DOHH2 (cell line): ENCODE measurements at regions not wholly inside any gene's neighbourhood (a gene's known extent, or its start where the extent isn't known, plus 50 kb on each side); places are given as distances from the start of the nearest gene placed in this dataset.

Experiments
- H3F3A ChIP-seq: fragments of 200-600 bp; sonication (generic), shearing (Covaris generic); 2 replicates; pipeline ENCODE4 v1.6.0; 2016; ENCODE audit warnings: antibody characterized with exemption, mild to moderate bottlenecking; ENCODE audit not compliant: control insufficient read depth, insufficient read depth
- H3K27ac ChIP-seq: fragments of 200-600 bp; sonication (generic); 2 replicates; pipeline ENCODE4 v1.5.1; 2014; ENCODE audit warnings: low read depth, mild to moderate bottlenecking, low read length, moderate library complexity
- H3K27me3 ChIP-seq: fragments of 200-600 bp; sonication (generic); 2 replicates; pipeline ENCODE4 v1.6.1; 2014; ENCODE audit warnings: mild to moderate bottlenecking, low read length, mixed read lengths; ENCODE audit not compliant: control insufficient read depth
- H3K36me3 ChIP-seq: fragments of 200-600 bp; sonication (generic); 2 replicates; pipeline ENCODE4 v1.6.1; 2014; ENCODE audit warnings: mild to moderate bottlenecking, low read length, moderate library complexity, mixed read lengths; ENCODE audit not compliant: control insufficient read depth
- H3K4me1 ChIP-seq: fragments of 200-600 bp; sonication (generic); 2 replicates; pipeline ENCODE4 v1.6.1; 2014; ENCODE audit warnings: mild to moderate bottlenecking, low read length, mixed read lengths; ENCODE audit not compliant: control insufficient read depth
- H3K4me2 ChIP-seq: fragments of 200-600 bp; sonication (generic); 2 replicates; pipeline ENCODE4 v1.6.0; 2014; ENCODE audit warnings: mild to moderate bottlenecking, low read length, moderate library complexity
- H3K4me3 ChIP-seq: fragments of 200-600 bp; sonication (generic); 2 replicates; pipeline ENCODE4 v1.5.1; 2014; ENCODE audit warnings: mild to moderate bottlenecking, low read length, mixed read lengths
- H3K79me2 ChIP-seq: fragments of 200-600 bp; sonication (generic); 2 replicates; pipeline ENCODE4 v1.6.1; 2014; ENCODE audit warnings: mild to moderate bottlenecking, low read length, mixed read lengths; ENCODE audit not compliant: control insufficient read depth
- H3K9me2 ChIP-seq: fragments of 200-600 bp; sonication (generic); replicated peaks from 2 replicates; pipeline ENCODE4 v1.6.1; 2014; ENCODE audit warnings: mild to moderate bottlenecking, low read length, mixed read lengths; ENCODE audit not compliant: control insufficient read depth
- H3K9me3 ChIP-seq: fragments of 200-600 bp; sonication (generic); 2 replicates; pipeline ENCODE4 v1.6.1; 2014; ENCODE audit warnings: antibody characterized with exemption, low read length, mixed read lengths; ENCODE audit not compliant: control insufficient read depth, insufficient read depth
- H4K20me1 ChIP-seq: fragments of 200-600 bp; sonication (generic); 2 replicates; pipeline ENCODE4 v1.6.0; 2014; ENCODE audit warnings: low read depth, mild to moderate bottlenecking, antibody characterized with exemption, low read length, moderate library complexity; ENCODE audit not compliant: control insufficient read depth, insufficient read depth
- CTCF ChIP-seq: fragments of 200-600 bp; sonication (generic); IDR thresholded peaks from one replicate; pipeline ENCODE4 v1.5.1; 2014; ENCODE audit warnings: antibody characterized with exemption, mild to moderate bottlenecking, low read depth, low read length; ENCODE audit not compliant: poor library complexity, severe bottlenecking
- EZH2phosphoT487 ChIP-seq: fragments of 200-600 bp; sonication (generic); IDR thresholded peaks from 2 replicates; pipeline ENCODE4 v1.6.1; 2017; ENCODE audit warnings: borderline replicate concordance, mild to moderate bottlenecking, antibody characterized with exemption, low read length, moderate library complexity, mixed read lengths

- TF ChIP-seq EZH2phosphoT487 (no peak), CTCF (no peak)
- Histone ChIP-seq H4K20me1 (no peaks in the 10 kb centered on the region), H3K4me3 (no peak overlapping the region), H3F3A (no peaks in the 10 kb centered on the region), H3K9me2 (no peaks in the 10 kb centered on the region), H3K79me2 (no peaks in the 10 kb centered on the region), H3K9me3 (no peaks in the 10 kb centered on the region), H3K4me1 (no peaks in the 10 kb centered on the region), H3K36me3 (no peaks in the 10 kb centered on the region), H3K27ac (no peak overlapping the region), H3K4me2 (no peak overlapping the region), H3K27me3 (0 out of 2 replicates have a peak, but pooled peaks cover 2% of the 10 kb centered on the region)
Observed at GRCh38 chr4:10239982-10240654, 123.5 kb upstream of the WDR1 start.

- Histone ChIP-seq H3K4me3 (no peak overlapping the region), H4K20me1 (no peaks in the 10 kb centered on the region), H3K79me2 (no peaks in the 10 kb centered on the region), H3F3A (no peaks in the 10 kb centered on the region), H3K27me3 (no peaks in the 10 kb centered on the region), H3K4me2 (no peak overlapping the region), H3K4me1 (no peaks in the 10 kb centered on the region), H3K36me3 (no peaks in the 10 kb centered on the region), H3K9me3 (no peaks in the 10 kb centered on the region), H3K9me2 (no peaks in the 10 kb centered on the region), H3K27ac (no peak overlapping the region)
- no peak for TF ChIP-seq EZH2phosphoT487
- TF ChIP-seq CTCF, result no peak
Observed at GRCh38 chr4:10237131-10237530, 120.5 kb upstream of the WDR1 start.

DNA sequence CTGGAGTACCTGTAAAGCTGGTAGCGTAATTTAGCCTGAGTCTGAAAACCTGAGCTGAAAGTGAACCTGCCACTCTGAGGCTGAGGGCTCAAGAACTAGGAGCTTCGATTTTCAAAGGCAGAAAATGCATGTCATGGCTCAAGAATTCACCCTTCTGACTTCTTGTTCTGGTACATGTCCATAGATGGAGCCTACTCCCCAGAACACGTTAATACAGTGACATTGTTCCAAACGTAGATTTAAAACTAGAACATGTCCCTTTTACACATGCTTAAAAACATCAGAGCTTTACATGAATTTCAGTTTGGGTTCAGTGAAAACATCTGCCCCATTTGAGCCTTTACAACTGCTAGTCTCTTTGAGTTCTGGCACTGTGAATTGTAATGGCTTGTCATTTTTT is 115.5 kb upstream of the WDR1 start:
- H3K4me3 ChIP-seq, result no peak overlapping the region
- TF ChIP-seq CTCF, result no peak
- no peak for TF ChIP-seq EZH2phosphoT487
- H3K4me1 ChIP-seq, result no peaks in the 10 kb centered on the region

More for the DNA sequence above, 115.5 kb upstream of the WDR1 start:
- no peaks in the 10 kb centered on the region for H3K36me3 ChIP-seq
- no peak overlapping the region for H3K27ac ChIP-seq
- H3K27me3 ChIP-seq, result no peaks in the 10 kb centered on the region
- H3K4me2 ChIP-seq, result no peak overlapping the region
- no peaks in the 10 kb centered on the region for H4K20me1 ChIP-seq
- H3K9me2 ChIP-seq, result no peaks in the 10 kb centered on the region
- H3K79me2 ChIP-seq, result no peaks in the 10 kb centered on the region
- no peaks in the 10 kb centered on the region for H3F3A ChIP-seq
- H3K9me3 ChIP-seq, result no peaks in the 10 kb centered on the region
